HFFc6 (cell line): ENCODE measurements at regions not wholly inside any gene's neighbourhood (a gene's known extent, or its start where the extent isn't known, plus 50 kb on each side); places are given as distances from the start of the nearest gene placed in this dataset.
"Not testable (repeated sequence)": the region's sequence is repeated elsewhere in the genome, so short reads cannot be mapped to it uniquely, and the experiment has no call there.

Source experiments
- DNase-seq: peaks from one replicate; pipeline ENCODE4 v3.0.0-alpha.2; 2018
- H3K27ac Mint-ChIP-seq: 2 replicates; pipeline ENCODE4 v1.8.0; 2020; ENCODE audit warnings: mild to moderate bottlenecking, mixed read lengths
- H3K27me3 Mint-ChIP-seq: 2 replicates; pipeline ENCODE4 v1.8.0; 2021; ENCODE audit warnings: mild to moderate bottlenecking, moderate library complexity, mixed read lengths; ENCODE audit not compliant: insufficient read depth
- H3K36me3 Mint-ChIP-seq: 2 replicates; pipeline ENCODE4 v1.8.0; 2021; ENCODE audit warnings: low read depth, mixed read lengths
- H3K4me1 Mint-ChIP-seq: 2 replicates; pipeline ENCODE4 v1.8.0; 2020; ENCODE audit warnings: low read depth, mixed read lengths
- H3K4me3 Mint-ChIP-seq: 2 replicates; pipeline ENCODE4 v1.8.0; 2020; ENCODE audit warnings: mild to moderate bottlenecking, moderate library complexity, mixed read lengths
- H3K9me3 Mint-ChIP-seq: 2 replicates; pipeline ENCODE4 v1.8.0; 2020; ENCODE audit warnings: mild to moderate bottlenecking, mixed read lengths
- TF ChIP-seq, protein P1 (sequence below): fragments of 200-600 bp; sonication (generic); IDR thresholded peaks from 2 replicates; pipeline ENCODE4 v1.5.0; 2021; ENCODE audit warnings: antibody characterized with exemption, mild to moderate bottlenecking

DNA sequence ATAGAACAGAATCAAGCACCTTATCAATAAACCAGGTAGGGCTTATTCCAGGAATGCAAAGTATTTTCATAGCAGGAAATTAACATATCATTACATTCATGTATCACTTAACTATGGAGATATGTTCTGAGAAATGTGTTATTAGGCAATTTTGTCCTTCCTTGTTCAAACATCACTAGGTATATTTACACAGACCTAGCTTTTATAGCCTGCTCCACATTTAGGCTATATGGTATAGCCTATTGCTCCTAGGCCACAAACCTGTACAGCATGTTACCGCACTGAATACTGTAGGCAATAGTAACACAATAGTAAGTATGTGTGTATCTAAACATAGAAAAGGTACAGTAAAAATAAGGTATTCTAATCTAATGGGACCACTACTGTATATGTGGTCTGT, 82.8 kb upstream of the KCTD1 start:
- Mint-ChIP-seq H3K27ac (no peak overlapping the region), H3K36me3 (no peaks in the 10 kb centered on the region), H3K4me1 (no peaks in the 10 kb centered on the region), H3K4me3 (no peak overlapping the region), H3K9me3 (no peaks in the 10 kb centered on the region), H3K27me3 (peaks cover 2% of the 10 kb centered on the region)
- no peak for DNase-seq
- TF ChIP-seq, protein P1, sequence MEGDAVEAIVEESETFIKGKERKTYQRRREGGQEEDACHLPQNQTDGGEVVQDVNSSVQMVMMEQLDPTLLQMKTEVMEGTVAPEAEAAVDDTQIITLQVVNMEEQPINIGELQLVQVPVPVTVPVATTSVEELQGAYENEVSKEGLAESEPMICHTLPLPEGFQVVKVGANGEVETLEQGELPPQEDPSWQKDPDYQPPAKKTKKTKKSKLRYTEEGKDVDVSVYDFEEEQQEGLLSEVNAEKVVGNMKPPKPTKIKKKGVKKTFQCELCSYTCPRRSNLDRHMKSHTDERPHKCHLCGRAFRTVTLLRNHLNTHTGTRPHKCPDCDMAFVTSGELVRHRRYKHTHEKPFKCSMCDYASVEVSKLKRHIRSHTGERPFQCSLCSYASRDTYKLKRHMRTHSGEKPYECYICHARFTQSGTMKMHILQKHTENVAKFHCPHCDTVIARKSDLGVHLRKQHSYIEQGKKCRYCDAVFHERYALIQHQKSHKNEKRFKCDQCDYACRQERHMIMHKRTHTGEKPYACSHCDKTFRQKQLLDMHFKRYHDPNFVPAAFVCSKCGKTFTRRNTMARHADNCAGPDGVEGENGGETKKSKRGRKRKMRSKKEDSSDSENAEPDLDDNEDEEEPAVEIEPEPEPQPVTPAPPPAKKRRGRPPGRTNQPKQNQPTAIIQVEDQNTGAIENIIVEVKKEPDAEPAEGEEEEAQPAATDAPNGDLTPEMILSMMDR, result no peak

DNA sequence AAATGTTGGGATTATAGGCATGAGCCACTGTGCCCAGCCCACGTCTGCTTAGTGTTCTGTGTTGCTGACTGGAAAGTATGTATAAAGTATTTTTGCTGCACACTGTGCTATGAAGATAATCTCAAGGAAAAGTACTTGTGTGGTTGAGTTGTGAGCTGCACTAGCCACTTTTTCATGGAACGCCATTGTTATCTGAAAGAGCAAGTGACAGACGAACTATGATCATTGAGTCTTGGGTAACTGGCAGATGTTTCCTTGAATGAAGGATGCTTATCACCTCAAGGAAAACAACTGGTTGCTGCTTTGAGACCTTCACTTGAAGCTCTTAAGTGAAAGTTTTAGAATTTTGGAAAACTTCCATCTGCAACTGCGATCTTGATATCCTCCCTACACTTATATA, 82.2 kb upstream of the KCTD1 start:
- Mint-ChIP-seq H3K4me1 (no peaks in the 10 kb centered on the region), H3K9me3 (peaks cover under 1% of the 10 kb centered on the region; the same call in 1 of the 2 replicates), H3K27ac (no peak overlapping the region), H3K36me3 (no peaks in the 10 kb centered on the region), H3K4me3 (no peak overlapping the region), H3K27me3 (peaks cover 2% of the 10 kb centered on the region)
- DNase-seq, result no peak
- TF ChIP-seq, protein P1, result no peak

DNA sequence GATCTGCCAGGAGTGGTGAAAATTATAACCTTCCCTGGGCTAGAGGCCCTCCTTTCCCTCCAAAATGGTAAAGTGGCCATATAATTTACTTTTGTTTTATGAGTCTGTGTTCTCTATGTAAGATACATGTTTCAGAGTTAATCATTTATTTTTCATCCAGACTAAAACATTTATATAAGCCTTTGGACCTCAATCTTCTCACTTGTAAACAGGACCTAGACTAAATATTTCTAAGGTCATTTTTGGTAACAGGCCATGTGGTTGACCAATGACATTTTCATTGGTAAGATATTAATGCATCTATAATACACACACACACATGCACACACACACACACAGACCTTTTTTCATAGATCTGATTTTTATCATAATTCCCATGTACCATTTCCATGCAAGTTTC, 79.7 kb upstream of the KCTD1 start:
- no peaks in the 10 kb centered on the region for H3K4me1 Mint-ChIP-seq

DNA sequence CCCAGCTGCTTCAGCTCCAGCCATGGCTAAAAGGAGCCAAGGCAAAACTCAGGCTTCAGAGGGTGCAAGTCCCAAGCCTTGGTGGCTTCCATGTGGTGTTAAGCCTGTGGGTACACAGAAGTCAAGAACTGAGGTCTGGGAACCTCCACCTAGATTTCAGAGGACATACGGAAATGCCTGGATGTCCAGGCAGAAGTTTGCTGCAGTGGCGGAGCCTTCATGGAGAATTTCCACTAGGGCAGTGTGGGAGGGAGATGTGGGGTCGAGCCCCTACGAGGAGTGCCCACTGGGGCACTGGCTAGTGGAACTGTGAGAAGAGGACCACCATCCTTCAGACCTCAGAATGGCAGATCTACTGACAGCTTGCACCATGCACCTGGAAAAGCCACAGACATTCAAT, 76.1 kb upstream of the KCTD1 start:
- Mint-ChIP-seq H3K27ac (no peak overlapping the region), H3K4me3 (no peak overlapping the region), H3K9me3 (peaks cover 22% of the 10 kb centered on the region), H3K36me3 (no peaks in the 10 kb centered on the region), H3K4me1 (no peaks in the 10 kb centered on the region), H3K27me3 (peaks cover 2% of the 10 kb centered on the region; the same call in 1 of the 2 replicates)
- TF ChIP-seq, protein P1, result no peak
- DNase-seq, result no peak

More for the DNA sequence above, 79.7 kb upstream of the KCTD1 start:
- Mint-ChIP-seq H3K36me3 (no peaks in the 10 kb centered on the region), H3K4me3 (no peak overlapping the region), H3K9me3 (peaks cover 22% of the 10 kb centered on the region), H3K27ac (no peak overlapping the region), H3K27me3 (peaks cover 2% of the 10 kb centered on the region)
- no peak for DNase-seq
- TF ChIP-seq, protein P1, result no peak

DNA sequence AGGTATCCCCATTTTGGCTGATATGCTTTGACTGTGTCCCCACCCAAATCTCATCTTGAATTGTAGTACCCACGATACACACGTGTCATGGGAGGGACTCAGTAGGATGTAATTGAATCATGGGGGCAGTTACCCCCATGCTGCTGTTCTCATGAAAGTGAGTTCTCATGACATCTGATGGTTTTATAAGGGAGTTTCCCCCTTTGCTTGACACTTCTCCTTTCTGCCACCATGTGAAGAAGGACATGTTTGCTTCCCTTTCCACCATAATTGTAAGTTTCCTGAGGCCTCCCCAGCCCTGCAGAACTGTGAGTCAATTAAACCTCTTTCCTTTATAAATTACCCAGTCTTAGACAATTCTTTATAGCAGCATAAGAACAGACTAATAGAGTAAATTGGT, 75.0 kb upstream of the KCTD1 start:
- H3K27me3 Mint-ChIP-seq, H3K4me1 Mint-ChIP-seq, H3K36me3 Mint-ChIP-seq, H3K27ac Mint-ChIP-seq, H3K4me3 Mint-ChIP-seq, DNase-seq: not testable (repeated sequence)
- peaks cover 22% of the 10 kb centered on the region for H3K9me3 Mint-ChIP-seq

DNA sequence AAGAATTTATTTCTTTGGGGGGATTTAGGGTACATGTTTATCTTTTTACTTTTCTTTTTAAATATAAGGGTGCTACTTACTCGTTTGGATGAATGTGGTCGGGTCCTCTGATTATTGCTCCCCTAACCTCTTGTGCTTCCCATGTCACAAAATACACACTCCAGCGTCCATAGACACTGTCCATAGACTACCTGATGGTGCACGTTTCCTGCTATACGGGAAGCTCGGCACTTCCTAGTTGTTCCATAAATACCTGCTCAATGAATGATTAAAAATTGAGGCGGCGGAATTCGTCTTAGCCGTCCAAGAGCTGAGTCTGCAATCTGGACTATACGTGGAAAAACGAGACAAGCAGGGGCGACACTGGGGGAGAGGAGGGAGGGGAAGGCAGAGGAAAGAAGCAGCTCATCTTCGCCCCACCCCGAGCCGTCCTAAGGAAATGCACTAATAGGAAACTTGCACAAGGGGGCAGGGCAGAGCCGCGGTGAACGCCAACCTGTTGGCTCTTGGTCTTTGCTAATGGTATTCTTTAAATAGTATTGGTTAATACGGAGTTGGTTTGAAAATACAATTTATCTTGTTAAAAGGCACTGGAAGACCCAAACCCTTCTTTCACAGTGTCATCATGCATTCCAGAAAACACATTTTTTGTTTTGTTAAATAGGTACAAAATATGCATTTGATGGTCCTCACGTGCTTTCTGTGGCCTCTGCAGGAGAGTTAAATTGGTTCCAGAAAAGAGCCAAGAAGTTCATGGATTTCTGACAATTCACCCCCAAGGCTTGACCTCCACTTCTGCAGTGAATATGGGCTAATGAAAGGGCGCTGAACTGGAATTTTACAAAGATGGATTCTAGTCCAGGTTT, 73.0 kb upstream of the KCTD1 start:
- Mint-ChIP-seq H3K9me3 (peaks cover 22% of the 10 kb centered on the region), H3K27ac (no peak overlapping the region), H3K36me3 (no peaks in the 10 kb centered on the region), H3K27me3 (no peaks in the 10 kb centered on the region; the same call in 1 of the 2 replicates), H3K4me1 (peaks cover 15% of the 10 kb centered on the region), H3K4me3 (no peak overlapping the region)
- DNase-seq, result no peak
- TF ChIP-seq, protein P1, result peak; percentile 64
